HG02610 (cell line): ENCODE measurements at regions not wholly inside any gene's neighbourhood (a gene's known extent, or its start where the extent isn't known, plus 50 kb on each side); places are given as distances from the start of the nearest gene placed in this dataset.

Experiments
- ATAC-seq: cut with Tn5 transposase; IDR thresholded peaks from one replicate; pipeline ENCODE4 v1.9.1; 2021; ENCODE audit warnings: mild to moderate bottlenecking, moderate library complexity; ENCODE audit not compliant: unreplicated experiment

- ATAC-seq = no peak
Measured at GRCh38 chr3:158961911-158962310, 160.1 kb downstream of the MFSD1 start.

GRCh38 chr3:158970006-158970405 is 168.2 kb downstream of the MFSD1 start:
- no peak for ATAC-seq

GRCh38 chr3:158974904-158975303 is 173.1 kb downstream of the MFSD1 start:
- ATAC-seq = no peak

GRCh38 chr3:158976966-158977365 is 175.1 kb downstream of the MFSD1 start:
- no peak for ATAC-seq

GRCh38 chr3:158977497-158977896 is 175.6 kb downstream of the MFSD1 start:
- no peak for ATAC-seq

GRCh38 chr3:158983216-158984099 is 181.6 kb downstream of the MFSD1 start:
- ATAC-seq = no peak

GRCh38 chr3:158991146-158991705 is 189.4 kb downstream of the MFSD1 start:
- no peak for ATAC-seq

- ATAC-seq = no peak
Measured at GRCh38 chr3:158992463-158992862, 190.6 kb downstream of the MFSD1 start.

GRCh38 chr3:158994386-158994785 is 192.5 kb downstream of the MFSD1 start:
- no peak for ATAC-seq

GRCh38 chr3:159001711-159002110 is 199.9 kb downstream of the MFSD1 start:
- no peak for ATAC-seq

GRCh38 chr3:159005137-159005536 is 203.3 kb downstream of the MFSD1 start:
- ATAC-seq = no peak

GRCh38 chr3:159007331-159007730 is 205.5 kb downstream of the MFSD1 start:
- ATAC-seq = no peak

GRCh38 chr3:159008401-159008800 is 206.5 kb downstream of the MFSD1 start:
- ATAC-seq = no peak

GRCh38 chr3:159018341-159018740 is 216.5 kb downstream of the MFSD1 start:
- ATAC-seq = no peak

GRCh38 chr3:159025733-159026132 is 223.9 kb downstream of the MFSD1 start:
- no peak for ATAC-seq

GRCh38 chr3:159026510-159026909 is 224.7 kb downstream of the MFSD1 start:
- no peak for ATAC-seq

GRCh38 chr3:159028706-159029105 is 226.9 kb downstream of the MFSD1 start:
- peak; percentile 5 for ATAC-seq

GRCh38 chr3:159029306-159030026 is 227.6 kb downstream of the MFSD1 start:
- ATAC-seq = peak; percentile 89

- ATAC-seq = no peak
Measured at GRCh38 chr3:159030138-159030670, 228.3 kb downstream of the MFSD1 start.

- ATAC-seq = no peak
Measured at GRCh38 chr3:159030886-159031679, 229.2 kb downstream of the MFSD1 start.

- ATAC-seq = no peak
Measured at GRCh38 chr3:159032311-159032710, 230.5 kb downstream of the MFSD1 start.
